ENCODE measurements at regions not wholly inside any gene's neighbourhood (a gene's known extent, or its start where the extent isn't known, plus 50 kb on each side); places are given as distances from the start of the nearest gene placed in this dataset.
"Not testable (repeated sequence)": the region's sequence is repeated elsewhere in the genome, so short reads cannot be mapped to it uniquely, and the experiment has no call there.

GRCh38 chr3:181610973-181611265 lies 100.8 kb upstream of the SOX2 start:
- no peak overlapping the region for H3K4me3 Mint-ChIP-seq (ENCODE audit: unreplicated experiment)
- TF ChIP-seq, protein P1, sequence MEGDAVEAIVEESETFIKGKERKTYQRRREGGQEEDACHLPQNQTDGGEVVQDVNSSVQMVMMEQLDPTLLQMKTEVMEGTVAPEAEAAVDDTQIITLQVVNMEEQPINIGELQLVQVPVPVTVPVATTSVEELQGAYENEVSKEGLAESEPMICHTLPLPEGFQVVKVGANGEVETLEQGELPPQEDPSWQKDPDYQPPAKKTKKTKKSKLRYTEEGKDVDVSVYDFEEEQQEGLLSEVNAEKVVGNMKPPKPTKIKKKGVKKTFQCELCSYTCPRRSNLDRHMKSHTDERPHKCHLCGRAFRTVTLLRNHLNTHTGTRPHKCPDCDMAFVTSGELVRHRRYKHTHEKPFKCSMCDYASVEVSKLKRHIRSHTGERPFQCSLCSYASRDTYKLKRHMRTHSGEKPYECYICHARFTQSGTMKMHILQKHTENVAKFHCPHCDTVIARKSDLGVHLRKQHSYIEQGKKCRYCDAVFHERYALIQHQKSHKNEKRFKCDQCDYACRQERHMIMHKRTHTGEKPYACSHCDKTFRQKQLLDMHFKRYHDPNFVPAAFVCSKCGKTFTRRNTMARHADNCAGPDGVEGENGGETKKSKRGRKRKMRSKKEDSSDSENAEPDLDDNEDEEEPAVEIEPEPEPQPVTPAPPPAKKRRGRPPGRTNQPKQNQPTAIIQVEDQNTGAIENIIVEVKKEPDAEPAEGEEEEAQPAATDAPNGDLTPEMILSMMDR (IDR thresholded peaks at IDR 0.05), result no peak
- no peak overlapping the region for H3K27ac Mint-ChIP-seq (ENCODE audit: unreplicated experiment)
- H3K4me1 Mint-ChIP-seq (ENCODE audit: unreplicated experiment), result no peaks in the 10 kb centered on the region
- H3K27me3 Mint-ChIP-seq (ENCODE audit: unreplicated experiment), result peaks cover 2% of the 10 kb centered on the region
- no peaks in the 10 kb centered on the region for H3K9me3 Mint-ChIP-seq (ENCODE audit: unreplicated experiment)
- H3K36me3 Mint-ChIP-seq (ENCODE audit: unreplicated experiment), result no peaks in the 10 kb centered on the region
- no peak for DNase-seq (ENCODE audit: extremely low spot score, unreplicated experiment)

DNA sequence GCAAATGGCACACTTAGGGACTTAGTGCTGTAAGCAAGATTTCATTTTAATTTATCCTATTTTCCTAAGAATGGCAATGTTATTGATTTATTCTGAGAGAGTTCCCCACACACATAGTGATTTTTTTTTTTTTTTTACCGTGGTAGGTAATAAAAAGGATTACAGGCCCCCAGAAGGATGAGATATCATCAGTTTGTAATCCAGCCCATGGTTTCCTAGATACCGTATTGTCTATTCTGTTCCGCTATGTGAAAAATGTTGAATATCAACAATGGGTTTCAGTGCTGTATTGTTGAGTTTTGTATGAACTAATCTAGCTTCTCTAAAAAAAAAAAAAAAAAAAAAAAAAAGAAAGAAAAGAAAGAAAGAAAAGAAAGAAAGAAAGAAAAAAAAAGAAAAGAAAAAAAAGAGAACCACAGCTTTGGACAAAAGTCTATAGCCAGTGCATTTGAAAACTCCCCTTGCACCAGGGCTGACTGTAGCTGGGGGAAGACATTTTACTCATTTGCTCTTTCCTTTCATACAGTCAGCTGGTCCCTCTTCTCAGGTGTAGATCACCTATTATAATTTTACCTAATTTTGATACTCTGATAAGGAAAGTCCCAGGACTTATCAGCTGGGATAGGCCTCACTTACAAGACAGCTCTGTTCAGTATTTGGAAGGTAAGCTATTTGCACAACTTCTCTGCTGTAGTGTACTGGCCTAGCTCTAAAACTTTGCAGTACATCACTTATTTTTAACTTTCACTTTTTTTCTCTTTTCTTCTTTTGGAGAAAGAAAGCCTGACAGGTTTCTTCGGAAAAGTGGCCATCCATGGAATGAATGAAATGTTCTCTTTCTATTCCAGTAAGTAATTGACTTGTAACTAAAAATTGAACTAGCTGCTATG lies 101.4 kb upstream of the SOX2 start:
- H3K36me3 Mint-ChIP-seq (ENCODE audit: unreplicated experiment), result no peaks in the 10 kb centered on the region
- H3K27ac Mint-ChIP-seq (ENCODE audit: unreplicated experiment), result no peak overlapping the region
- peaks cover 2% of the 10 kb centered on the region for H3K27me3 Mint-ChIP-seq (ENCODE audit: unreplicated experiment)
- TF ChIP-seq, protein P1 (IDR thresholded peaks at IDR 0.05), result no peak
- H3K4me1 Mint-ChIP-seq (ENCODE audit: unreplicated experiment), result no peaks in the 10 kb centered on the region
- no peaks in the 10 kb centered on the region for H3K9me3 Mint-ChIP-seq (ENCODE audit: unreplicated experiment)
- no peak for DNase-seq (ENCODE audit: extremely low spot score, unreplicated experiment)
- no peak overlapping the region for H3K4me3 Mint-ChIP-seq (ENCODE audit: unreplicated experiment)

DNA sequence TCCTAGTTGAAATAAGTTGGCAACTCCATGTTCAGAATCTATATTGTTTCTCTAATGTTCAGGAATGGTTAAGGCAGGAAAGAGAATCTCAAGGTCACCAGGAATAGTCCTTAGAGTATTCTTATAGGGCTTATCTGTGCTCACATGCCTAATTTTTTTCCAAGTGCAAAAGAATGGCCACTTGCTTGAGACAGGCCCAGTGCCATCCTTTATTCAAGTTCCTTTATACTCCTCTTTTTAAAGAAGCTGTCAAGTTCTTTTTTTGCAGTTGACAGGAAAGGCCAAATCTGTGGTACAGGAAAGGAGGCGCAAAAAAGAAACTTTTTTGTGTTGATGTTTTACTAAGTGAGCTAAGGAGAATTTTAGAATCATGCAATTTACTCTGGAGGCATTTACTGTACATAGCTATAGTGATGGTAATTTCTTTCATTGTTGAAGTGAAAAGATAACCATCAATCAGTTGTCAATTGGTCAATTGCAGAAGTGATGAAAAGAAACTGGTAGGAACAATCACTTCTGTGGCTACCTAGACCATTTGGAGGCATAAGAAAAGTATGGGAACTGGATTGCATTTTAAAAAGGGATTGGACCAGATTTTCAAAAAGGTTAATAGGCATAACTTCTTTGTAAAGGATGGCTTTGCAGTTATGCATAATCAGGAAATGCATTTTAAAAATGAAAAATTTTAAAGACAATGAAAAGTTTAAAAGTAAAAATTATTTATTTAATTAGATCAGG lies 102.5 kb upstream of the SOX2 start:
- no peak overlapping the region for H3K4me3 Mint-ChIP-seq (ENCODE audit: unreplicated experiment)
- no peaks in the 10 kb centered on the region for H3K27me3 Mint-ChIP-seq (ENCODE audit: unreplicated experiment)
- no peaks in the 10 kb centered on the region for H3K9me3 Mint-ChIP-seq (ENCODE audit: unreplicated experiment)
- no peaks in the 10 kb centered on the region for H3K36me3 Mint-ChIP-seq (ENCODE audit: unreplicated experiment)
- no peaks in the 10 kb centered on the region for H3K4me1 Mint-ChIP-seq (ENCODE audit: unreplicated experiment)
- no peak overlapping the region for H3K27ac Mint-ChIP-seq (ENCODE audit: unreplicated experiment)
- no peak for DNase-seq (ENCODE audit: extremely low spot score, unreplicated experiment)
- TF ChIP-seq, protein P1 (IDR thresholded peaks at IDR 0.05), result no peak

DNA sequence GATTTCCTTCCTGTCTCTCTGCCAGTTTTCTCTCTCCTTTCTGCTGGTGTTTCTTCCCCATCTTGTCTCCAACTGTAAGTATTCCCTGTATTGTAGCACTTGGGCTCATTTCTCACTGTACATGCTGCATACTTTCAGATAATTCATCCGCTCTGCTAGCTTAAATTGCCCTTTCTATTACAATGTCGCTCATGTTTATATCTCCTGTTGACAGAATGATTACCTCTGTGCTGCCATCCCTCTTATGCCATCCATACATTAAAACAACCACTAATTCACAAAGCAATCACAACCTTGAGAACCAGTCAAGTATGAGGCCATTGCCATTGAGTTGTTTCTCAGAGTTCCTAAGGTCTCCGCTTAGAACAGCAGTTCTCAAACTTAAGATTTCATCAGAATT lies 107.5 kb upstream of the SOX2 start:
- no peak for DNase-seq (ENCODE audit: extremely low spot score, unreplicated experiment)
- H3K9me3 Mint-ChIP-seq (ENCODE audit: unreplicated experiment), result no peaks in the 10 kb centered on the region
- H3K27ac Mint-ChIP-seq (ENCODE audit: unreplicated experiment), result no peak overlapping the region
- TF ChIP-seq, protein P1 (IDR thresholded peaks at IDR 0.05), result no peak
- no peak overlapping the region for H3K4me3 Mint-ChIP-seq (ENCODE audit: unreplicated experiment)
- no peaks in the 10 kb centered on the region for H3K27me3 Mint-ChIP-seq (ENCODE audit: unreplicated experiment)
- H3K4me1 Mint-ChIP-seq (ENCODE audit: unreplicated experiment), result no peaks in the 10 kb centered on the region
- H3K36me3 Mint-ChIP-seq (ENCODE audit: unreplicated experiment), result no peaks in the 10 kb centered on the region

DNA sequence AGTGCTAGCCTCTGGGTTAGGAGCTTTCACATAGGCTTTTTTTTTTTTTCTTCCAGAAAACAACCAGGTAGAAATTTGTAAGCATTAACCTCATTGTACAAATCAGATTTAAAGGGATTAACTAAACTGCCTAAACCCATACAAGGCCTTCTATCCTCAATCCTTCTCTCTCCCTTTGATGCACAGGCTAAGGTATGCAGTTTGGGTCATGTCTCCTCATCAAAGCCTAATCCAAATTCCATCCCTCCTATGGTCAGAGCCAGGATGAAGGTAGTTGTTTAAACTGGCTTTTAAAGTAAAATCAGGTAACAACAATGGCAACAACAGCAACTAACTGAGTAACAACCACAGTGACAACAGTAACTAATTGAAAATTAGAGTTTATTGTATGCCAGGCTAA lies 115.6 kb upstream of the SOX2 start:
- Mint-ChIP-seq H3K4me1 (ENCODE audit: unreplicated experiment) (no peaks in the 10 kb centered on the region), H3K4me3 (ENCODE audit: unreplicated experiment) (no peak overlapping the region), H3K36me3 (ENCODE audit: unreplicated experiment) (no peaks in the 10 kb centered on the region), H3K27ac (ENCODE audit: unreplicated experiment) (no peak overlapping the region), H3K9me3 (ENCODE audit: unreplicated experiment) (peaks cover 5% of the 10 kb centered on the region), H3K27me3 (ENCODE audit: unreplicated experiment) (no peaks in the 10 kb centered on the region)
- no peak for DNase-seq (ENCODE audit: extremely low spot score, unreplicated experiment)
- TF ChIP-seq, protein P1 (IDR thresholded peaks at IDR 0.05), result no peak

DNA sequence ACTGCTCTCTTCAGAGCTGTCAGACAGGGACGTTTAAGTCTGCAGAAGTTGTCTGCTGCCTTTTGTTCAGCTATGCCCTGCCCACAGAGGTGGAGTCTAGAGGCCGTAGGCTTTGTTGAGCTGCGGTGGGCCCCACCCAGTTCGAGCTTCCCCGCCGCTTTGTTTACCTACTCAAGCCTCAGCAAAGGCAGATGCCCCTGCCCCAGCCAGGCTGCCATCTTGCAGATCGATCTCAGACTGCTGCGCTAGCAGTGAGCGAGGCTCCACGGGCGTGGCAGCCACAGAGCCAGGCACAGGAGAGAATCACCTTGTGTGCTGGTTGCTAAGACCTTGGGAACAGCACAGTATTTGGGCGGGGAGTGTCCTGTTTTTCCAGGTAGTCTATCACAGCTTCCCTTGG lies 120.8 kb upstream of the SOX2 start:
- not testable (repeated sequence) for H3K27ac Mint-ChIP-seq (ENCODE audit: unreplicated experiment); H3K27me3 Mint-ChIP-seq (ENCODE audit: unreplicated experiment); DNase-seq (ENCODE audit: extremely low spot score, unreplicated experiment); H3K4me3 Mint-ChIP-seq (ENCODE audit: unreplicated experiment); H3K36me3 Mint-ChIP-seq (ENCODE audit: unreplicated experiment); H3K4me1 Mint-ChIP-seq (ENCODE audit: unreplicated experiment)
- H3K9me3 Mint-ChIP-seq (ENCODE audit: unreplicated experiment), result peaks cover 23% of the 10 kb centered on the region

Measured in osteocyte (in vitro differentiated cells).